GM12878 (cell line): ENCODE measurements at regions not wholly inside any gene's neighbourhood (a gene's known extent, or its start where the extent isn't known, plus 50 kb on each side); places are given as distances from the start of the nearest gene placed in this dataset.

Experiments
- ATAC-seq: fragments of 200-7000 bp; cut with Tn5 transposase; 3 replicates; pipeline ENCODE4 v1.9.1; 2020; ENCODE audit warnings: mild to moderate bottlenecking, moderate library complexity
- BruUV-seq: library from RNA; stranded (reverse); fragments of 400-500 nt; replicated peaks from 2 replicates; lab custom pipeline; 2021; lab: Mats Ljungman, UMichigan
- CTCF ChIA-PET: fragments of 300-600 bp; sonication (Branson Sonifier 250); formaldehyde crosslinking; extraction: SDS; loops from one replicate; lab custom pipeline; 2021; ENCODE audit warnings: inconsistent platforms; lab: Yijun Ruan, JAX
- POLR2A ChIA-PET: fragments of 350-600 bp; formaldehyde crosslinking; extraction: SDS; loops from one replicate; lab custom pipeline; 2021; ENCODE audit warnings: inconsistent platforms; lab: Charles Lee
- RAD21 ChIA-PET: fragments of 300-600 bp; sonication (Branson Sonifier 250); formaldehyde crosslinking; loops from one replicate; lab custom pipeline; 2023; ENCODE audit warnings: antibody characterized with exemption; ENCODE audit not compliant: unreplicated experiment; lab: Charles Lee
- SMC1A ChIA-PET: fragments of 300-600 bp; sonication (Branson Sonifier 250); formaldehyde crosslinking; loops from one replicate; lab custom pipeline; 2023; ENCODE audit not compliant: unreplicated experiment, uncharacterized antibody; lab: Charles Lee
- DNase-seq: peaks from one replicate; pipeline ENCODE4 v3.0.0-alpha.2; 2011; ENCODE audit warnings: low read depth, low spot score
- FAIRE-seq: peaks from 3 replicates; lab custom pipeline; 2011; peaks lifted over from hg19 to GRCh38; lab: Jason Lieb, UNC
- H2AFZ ChIP-seq: 2 replicates; pipeline ENCODE4 v1.6.0; 2011; ENCODE audit warnings: low read depth, low read length, control low read depth; ENCODE audit not compliant: control insufficient read depth
- H3K27ac ChIP-seq: 2 replicates; pipeline ENCODE4 v1.5.1; 2011; ENCODE audit warnings: control low read depth; ENCODE audit not compliant: control insufficient read depth, insufficient read depth
- H3K27me3 ChIP-seq, 2 experiments: replicated peaks in 1 of 2; 2 replicates each; pipeline versions ENCODE4 v1.6.0 to v1.6.1; 2011; ENCODE audit warnings: low read length in 1 of 2; ENCODE audit not compliant: control insufficient read depth in 2 of 2, insufficient read depth in 2 of 2
- H3K36me3 ChIP-seq, 2 experiments: 2 replicates each; pipeline ENCODE4 v1.5.1; 2011; ENCODE audit warnings: low read length in 1 of 2; ENCODE audit not compliant: control insufficient read depth in 2 of 2, insufficient read depth in 2 of 2
- H3K4me1 ChIP-seq: 2 replicates; pipeline ENCODE4 v1.6.1; 2011; ENCODE audit warnings: mild to moderate bottlenecking, low read length, moderate library complexity, mixed read lengths; ENCODE audit not compliant: control insufficient read depth, insufficient read depth
- H3K4me2 ChIP-seq: 2 replicates; pipeline ENCODE4 v1.6.0; 2011; ENCODE audit warnings: control low read depth; ENCODE audit not compliant: control insufficient read depth, insufficient read depth
- H3K4me3 ChIP-seq: fragments of 200-600 bp; sonication (generic); 2 replicates; pipeline ENCODE4 v1.5.1; 2016
- H3K79me2 ChIP-seq: 2 replicates; pipeline ENCODE4 v1.6.0; 2011; ENCODE audit warnings: low read length; ENCODE audit not compliant: control insufficient read depth, insufficient read depth
- H3K9ac ChIP-seq: 2 replicates; pipeline ENCODE4 v1.8.0; 2011; ENCODE audit warnings: low read length, control low read depth, mixed read lengths; ENCODE audit not compliant: control insufficient read depth, insufficient read depth
- H3K9me3 ChIP-seq: replicated peaks from 3 replicates; pipeline ENCODE4 v1.5.1; 2011; ENCODE audit warnings: mild to moderate bottlenecking, low read length; ENCODE audit not compliant: control insufficient read depth, insufficient read depth
- H4K20me1 ChIP-seq: 2 replicates; pipeline ENCODE4 v1.6.0; 2011; ENCODE audit not compliant: control insufficient read depth, insufficient read depth
- CHD1 ChIP-seq: IDR thresholded peaks from 2 replicates; pipeline ENCODE4 v1.6.1; 2012; ENCODE audit warnings: low read depth, low read length, improper control_type of control experiment
- E4F1 ChIP-seq: fragments of 450-650 bp; IDR thresholded peaks from 2 replicates; pipeline ENCODE4 v1.6.1; 2018; ENCODE audit warnings: borderline replicate concordance, mild to moderate bottlenecking; ENCODE audit not compliant: partially characterized antibody
- FOXK2 ChIP-seq: fragments of 450-650 bp; IDR thresholded peaks from 2 replicates; pipeline ENCODE4 v1.6.1; 2017; ENCODE audit warnings: mild to moderate bottlenecking, moderate library complexity
- MYB ChIP-seq: fragments of 150-350 bp; IDR thresholded peaks from 2 replicates; pipeline ENCODE4 v1.6.1; 2014; ENCODE audit warnings: mild to moderate bottlenecking, low read depth, low read length, borderline replicate concordance
- POLR2AphosphoS2 ChIP-seq: IDR thresholded peaks from 2 replicates; pipeline ENCODE4 v1.6.1; 2011; ENCODE audit warnings: low read depth, mild to moderate bottlenecking, low read length, improper control_type of control experiment, moderate library complexity
- SIN3A ChIP-seq: IDR thresholded peaks from 2 replicates; pipeline ENCODE4 v1.6.1; 2012; ENCODE audit warnings: low read depth, low read length, improper control_type of control experiment
- SMARCA5 ChIP-seq: fragments of 450-650 bp; IDR thresholded peaks from 2 replicates; pipeline ENCODE4 v1.6.1; 2017; ENCODE audit warnings: mild to moderate bottlenecking
- SP1 ChIP-seq: IDR thresholded peaks from one replicate; pipeline ENCODE4 v1.6.1; 2011; ENCODE audit warnings: low read depth, low read length
- TAF1 ChIP-seq: IDR thresholded peaks from 2 replicates; pipeline ENCODE4 v1.6.1; 2011; ENCODE audit warnings: mild to moderate bottlenecking, low read depth, low read length, borderline replicate concordance
- ZNF384 ChIP-seq: IDR thresholded peaks from 2 replicates; pipeline ENCODE4 v1.6.1; 2012; ENCODE audit warnings: low read depth, mild to moderate bottlenecking, low read length, improper control_type of control experiment, borderline replicate concordance
- ZZZ3 ChIP-seq: IDR thresholded peaks from 2 replicates; pipeline ENCODE4 v1.6.1; 2011; ENCODE audit warnings: low read depth; ENCODE audit not compliant: control insufficient read depth, insufficient read length
- WGBS: methylation state at CpG from one replicate; pipeline ENCODE4 v1.1.6; 2016; ENCODE audit warnings: low lambda C conversion rate; ENCODE audit not compliant: insufficient replicate concordance, insufficient coverage; ENCODE audit errors: missing lambda C conversion rate; 5-methylcytosine and 5-hydroxymethylcytosine counted together
- in situ Hi-C: fragments of 300-500 bp; cut with MboI; formaldehyde crosslinking; loops from 9 replicates; pipeline ENCODE4 v1.14.3; 2018; ENCODE audit warnings: mixed read lengths
- intact Hi-C: fragments of 100-400 bp; cut with micrococcal nuclease; formaldehyde crosslinking; loops from one replicate; pipeline ENCODE4 v1.14.2; 2022; ENCODE audit not compliant: unreplicated experiment
- TF ChIP-seq, protein P1 (sequence below): IDR thresholded peaks from 2 replicates; pipeline ENCODE4 v1.6.1; 2011; ENCODE audit warnings: low read depth, mild to moderate bottlenecking, low read length, moderate library complexity, borderline replicate concordance; ENCODE audit errors: extremely low read depth
- TF ChIP-seq, protein P2 (sequence below): fragments of 150-350 bp; IDR thresholded peaks from 2 replicates; pipeline ENCODE4 v1.6.1; 2016; ENCODE audit warnings: low read depth, low read length

DNA sequence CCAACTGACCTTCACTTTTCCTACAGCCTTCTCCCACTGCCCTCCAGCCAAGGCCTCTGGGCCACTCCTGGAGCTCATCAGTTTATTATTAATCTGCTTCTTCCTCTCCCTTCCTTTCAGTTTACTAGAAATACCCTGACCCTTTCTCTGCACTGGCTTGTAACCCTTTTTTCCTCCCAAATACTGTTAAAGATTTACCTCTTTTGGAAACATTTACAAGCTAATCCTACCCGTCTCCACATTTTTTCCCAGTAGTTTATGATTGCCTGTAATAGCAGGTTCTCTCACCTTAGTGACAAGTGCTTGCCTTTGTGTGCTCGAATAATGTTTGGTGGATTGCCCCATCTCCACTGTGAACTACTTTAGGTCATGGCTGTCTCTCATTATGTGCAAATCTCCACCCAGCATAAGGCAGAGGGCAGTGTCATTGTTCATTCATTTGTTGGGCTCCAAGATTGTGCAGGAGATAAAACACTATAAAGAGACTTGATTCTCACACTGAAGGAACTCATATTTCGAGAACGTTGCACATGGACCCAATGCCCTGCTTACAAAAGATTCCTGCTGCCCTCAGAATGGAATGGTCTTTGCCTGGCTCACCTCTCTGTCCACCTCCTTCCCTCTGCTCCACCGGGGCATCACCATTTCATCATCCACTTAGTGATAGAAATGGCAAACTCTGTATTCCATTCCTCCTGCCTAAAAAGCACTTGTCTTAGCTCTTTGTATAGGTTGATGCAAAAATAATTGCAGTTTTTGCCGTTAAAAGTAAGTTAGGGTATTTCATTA is 491.1 kb downstream of the UTRN start:
- SMC1A ChIA-PET = interaction anchor here (1.0 to 5.1 kb wide), 3 partner anchors 47 to 192 kb away, joined by 3 to 51 read pairs (median 5); no protein-coding TSS in a partner anchor
- Histone ChIP-seq H3K4me3 (no peak overlapping the region), H3K79me2 (no peaks in the 10 kb centered on the region), H3K4me2 (no peak overlapping the region), H3K27me3 (no peaks in the 10 kb centered on the region), H3K9me3 (no peaks in the 10 kb centered on the region), H4K20me1 (no peaks in the 10 kb centered on the region), H3K36me3 (peaks cover 0 to 11% of the 10 kb centered on the region in 2 experiments; a peak in 2 of 4 replicates), H3K4me1 (no peaks in the 10 kb centered on the region), H2AFZ (no peak overlapping the region), H3K9ac (no peak overlapping the region), H3K27ac (no peak overlapping the region)
- in situ Hi-C loops = no loop called here
- DNase-seq = no peak
- no peak for ATAC-seq
- no TSS peak for BruUV-seq
- no peak for FAIRE-seq
- WGBS = 94% methylated on average over 6 of the region's 6 CpGs
- CTCF ChIA-PET = interaction anchor here (0.8 to 5.4 kb wide), 6 partner anchors 9 to 195 kb away, joined by 3 to 48 read pairs (median 3); no protein-coding TSS in a partner anchor
- intact Hi-C loops = no loop called here
- RAD21 ChIA-PET = interaction anchor here (3.7 kb wide), 1 partner anchor 128 kb away, joined by 27 read pairs; no protein-coding TSS in a partner anchor
- POLR2A ChIA-PET = no interaction called here
- TF ChIP-seq POLR2AphosphoS2 (no peak), MYB (no peak), FOXK2 (no peak), E4F1 (no peak), TAF1 (no peak), CHD1 (no peak), SMARCA5 (no peak), SIN3A (no peak), SP1 (no peak), ZZZ3 (no peak), ZNF384 (no peak)
- TF ChIP-seq, protein P1, sequence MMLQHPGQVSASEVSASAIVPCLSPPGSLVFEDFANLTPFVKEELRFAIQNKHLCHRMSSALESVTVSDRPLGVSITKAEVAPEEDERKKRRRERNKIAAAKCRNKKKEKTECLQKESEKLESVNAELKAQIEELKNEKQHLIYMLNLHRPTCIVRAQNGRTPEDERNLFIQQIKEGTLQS = no peak
- TF ChIP-seq, protein P2, sequence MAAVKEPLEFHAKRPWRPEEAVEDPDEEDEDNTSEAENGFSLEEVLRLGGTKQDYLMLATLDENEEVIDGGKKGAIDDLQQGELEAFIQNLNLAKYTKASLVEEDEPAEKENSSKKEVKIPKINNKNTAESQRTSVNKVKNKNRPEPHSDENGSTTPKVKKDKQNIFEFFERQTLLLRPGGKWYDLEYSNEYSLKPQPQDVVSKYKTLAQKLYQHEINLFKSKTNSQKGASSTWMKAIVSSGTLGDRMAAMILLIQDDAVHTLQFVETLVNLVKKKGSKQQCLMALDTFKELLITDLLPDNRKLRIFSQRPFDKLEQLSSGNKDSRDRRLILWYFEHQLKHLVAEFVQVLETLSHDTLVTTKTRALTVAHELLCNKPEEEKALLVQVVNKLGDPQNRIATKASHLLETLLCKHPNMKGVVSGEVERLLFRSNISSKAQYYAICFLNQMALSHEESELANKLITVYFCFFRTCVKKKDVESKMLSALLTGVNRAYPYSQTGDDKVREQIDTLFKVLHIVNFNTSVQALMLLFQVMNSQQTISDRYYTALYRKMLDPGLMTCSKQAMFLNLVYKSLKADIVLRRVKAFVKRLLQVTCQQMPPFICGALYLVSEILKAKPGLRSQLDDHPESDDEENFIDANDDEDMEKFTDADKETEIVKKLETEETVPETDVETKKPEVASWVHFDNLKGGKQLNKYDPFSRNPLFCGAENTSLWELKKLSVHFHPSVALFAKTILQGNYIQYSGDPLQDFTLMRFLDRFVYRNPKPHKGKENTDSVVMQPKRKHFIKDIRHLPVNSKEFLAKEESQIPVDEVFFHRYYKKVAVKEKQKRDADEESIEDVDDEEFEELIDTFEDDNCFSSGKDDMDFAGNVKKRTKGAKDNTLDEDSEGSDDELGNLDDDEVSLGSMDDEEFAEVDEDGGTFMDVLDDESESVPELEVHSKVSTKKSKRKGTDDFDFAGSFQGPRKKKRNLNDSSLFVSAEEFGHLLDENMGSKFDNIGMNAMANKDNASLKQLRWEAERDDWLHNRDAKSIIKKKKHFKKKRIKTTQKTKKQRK = no peak
